Heart right ventricle (tissue), 16 donors: ENCODE measurements at regions not wholly inside any gene's neighbourhood (a gene's known extent, or its start where the extent isn't known, plus 50 kb on each side); places are given as distances from the start of the nearest gene placed in this dataset.

ENCODE experiments used
- ATAC-seq, 8 donors: fragments of 200-7000 bp; cut with Tn5 transposase; one replicate each; pipeline ENCODE4 v1.9.1; 2020; ENCODE audit warnings: mild to moderate bottlenecking in 8 of 8, moderate library complexity in 8 of 8, moderate number of reproducible peaks in 1 of 8
- DNase-seq, 2 donors: peaks; one replicate each; pipeline ENCODE4 v3.0.0-alpha.2; 2020
- H3K27ac ChIP-seq, 10 donors: fragments of 200-600 bp; sonication (generic) in 2 of 10; one replicate each; pipeline versions ENCODE4 v1.5.0 to v1.8.0; 2020 to 2022; ENCODE audit warnings: mild to moderate bottlenecking in 3 of 10
- H3K27me3 ChIP-seq, 7 donors: fragments of 200-600 bp; one replicate each; pipeline ENCODE4 v1.8.0; 2021 to 2022; ENCODE audit warnings: mild to moderate bottlenecking in 2 of 7
- H3K36me3 ChIP-seq, 9 donors: fragments of 200-600 bp; sonication (generic) in 1 of 9; one replicate each; pipeline versions ENCODE4 v1.5.0 to v1.8.0; 2020 to 2022; ENCODE audit warnings: mild to moderate bottlenecking in 2 of 9
- H3K4me1 ChIP-seq, 9 donors: fragments of 200-600 bp; sonication (generic) in 1 of 9; one replicate each; pipeline versions ENCODE4 v1.5.0 to v1.8.0; 2020 to 2022; ENCODE audit warnings: mild to moderate bottlenecking in 4 of 9
- H3K4me3 ChIP-seq, 10 donors: fragments of 200-600 bp; sonication (generic) in 2 of 10; one replicate each; pipeline versions ENCODE4 v1.5.0 to v1.8.0; 2020 to 2022; ENCODE audit warnings: mild to moderate bottlenecking in 7 of 10, moderate library complexity in 2 of 10
- H3K9me3 ChIP-seq, 11 donors: fragments of 200-600 bp in 10 of 11; sonication (generic) in 2 of 11; one replicate each; pipeline versions ENCODE4 v1.5.0 to v1.8.0; 2013 to 2022; ENCODE audit warnings: mild to moderate bottlenecking in 2 of 11, control low read depth in 1 of 11, moderate library complexity in 1 of 11
- CTCF ChIP-seq, 9 donors: fragments of 200-600 bp; sonication (generic) in 2 of 9; IDR thresholded peaks; one replicate each; pipeline versions ENCODE4 v1.5.0 to v1.8.0; 2021 to 2022; ENCODE audit warnings: antibody characterized with exemption in 9 of 9, mild to moderate bottlenecking in 5 of 9, moderate library complexity in 1 of 9
- WGBS, 2 donors: extraction: QIAGEN DNeasy Blood & Tissue Kit; methylation state at CpG; one replicate each; pipeline ENCODE4 v1.1.7; 2013; ENCODE audit warnings: inconsistent platforms in 1 of 2; 5-methylcytosine and 5-hydroxymethylcytosine counted together
- intact Hi-C, 10 donors: fragments of 100-400 bp; cut with DNase I; formaldehyde crosslinking; loops; one replicate each; pipeline versions ENCODE4 v1.11.1 to v1.14.2; 2022
- donor health status: Arrhythmogenic right ventricular cardiomyopathy.
- donor health status: ischemic (EF 13 %, LVEDD 7.1; RV severe dilation, severe dysfunction).
- donor health status: healthy with polysubstance abuse.
- donor health status: DM: no; HTN: yes; CAD: no.
- donor health status: DM: no; HTN: no; CAD: no.
- donor health status: ischemic (EF 25% LVEDD 6.9; RV normal size, moderate dysfunction).
- donor health status: ischemic (EF 25% LVEDD 5.7; RV mildly dilated, moderate dysfunction).
- donor health status: healthy.
- donor health status: DM: yes; HTN: yes; CAD: no.
- donor health status: Ischemic cardiomyopathy.
- donor health status: ischemic (EF 35%, LVEDD 5.7; RV mildly dilated, moderate dysfunction).
- donor health status: nonischemic (EF 11% LVEDD 7.7; RV severe dilation, severe dysfunction).
- donor health status: DM: yes; HTN: yes; CAD: no.
- donor health status: PGD.
- donor health status: ischemic (EF 29% LVEDD 5.4; RV normal size, mild dysfunction).
- donor health status: nonischemic (EF 23%, LVEDD 6.1; RV moderate dilation, normal function).

DNA sequence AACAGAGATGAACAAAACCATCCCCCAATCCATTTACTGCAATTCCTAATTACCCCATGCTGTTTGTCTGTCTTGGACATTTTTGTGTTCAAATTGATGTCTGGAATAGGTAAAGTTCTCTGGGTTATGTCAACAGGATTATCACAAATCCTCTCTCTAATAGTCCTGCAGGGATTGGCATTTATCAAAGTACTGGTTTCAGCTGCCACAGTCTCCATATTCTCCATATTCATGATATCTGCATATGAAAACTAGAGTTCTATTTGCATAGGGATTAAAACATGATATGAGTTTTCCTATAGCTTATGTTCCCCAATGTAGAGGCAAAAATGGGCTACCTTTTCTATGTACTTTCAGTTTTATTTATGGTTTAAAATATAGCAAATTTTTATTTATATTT lies 355.8 kb downstream of the ADRA2A start:
- no peak for DNase-seq
- H3K9me3 ChIP-seq, result no peaks in the 10 kb centered on the region
- no peak overlapping the region for H3K4me3 ChIP-seq
- intact Hi-C loops, result no loop called here
- ATAC-seq, result no peak
- H3K4me1 ChIP-seq, result no peaks in the 10 kb centered on the region
- no peak overlapping the region for H3K27ac ChIP-seq
- no peak for TF ChIP-seq CTCF (IDR thresholded peaks at IDR 0.05)
- no peaks in the 10 kb centered on the region for H3K36me3 ChIP-seq
- H3K27me3 ChIP-seq, result peaks cover 0 to under 1% (median 0%) of the 10 kb centered on the region in 7 donors

DNA sequence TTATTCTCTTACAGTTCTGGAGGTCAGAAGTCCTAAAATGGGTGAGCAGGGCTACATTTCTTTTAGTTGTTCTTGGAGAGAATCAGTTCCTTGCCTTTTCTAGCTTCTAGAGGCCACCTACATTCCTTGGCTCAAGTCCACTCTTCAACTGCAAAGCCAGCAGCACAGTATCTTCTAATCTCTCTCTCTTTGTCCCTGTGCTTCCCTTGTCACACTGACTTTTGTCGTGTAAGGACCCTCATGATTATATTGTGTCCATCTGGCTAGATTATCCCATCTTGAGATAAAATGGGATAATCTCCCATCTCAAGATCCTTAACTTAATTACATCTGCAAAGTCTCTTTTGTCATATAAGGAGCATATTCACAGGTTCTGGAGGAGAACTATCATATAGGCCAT lies 359.0 kb downstream of the ADRA2A start:
- Histone ChIP-seq H3K9me3 (no peaks in the 10 kb centered on the region), H3K27ac (no peak overlapping the region)
- ATAC-seq, result no peak

GRCh38 chr10:111439034-111439842 lies 362.4 kb downstream of the ADRA2A start:
- intact Hi-C loops, result no loop called here
- Histone ChIP-seq H3K4me1 (no peaks in the 10 kb centered on the region), H3K4me3 (no peak overlapping the region), H3K9me3 (no peaks in the 10 kb centered on the region), H3K36me3 (no peaks in the 10 kb centered on the region), H3K27me3 (peaks cover 0 to 18% (median 5%) of the 10 kb centered on the region in 7 donors), H3K27ac (no peak overlapping the region)
- no peak for ATAC-seq
- no peak for DNase-seq
- TF ChIP-seq CTCF (IDR thresholded peaks at IDR 0.05), result no peak
- 74 to 79% methylated on average over 3 of the region's 3 CpGs for WGBS, 2 donors

More for the DNA sequence above, 359.0 kb downstream of the ADRA2A start:
- no peak for DNase-seq
- Histone ChIP-seq H3K4me3 (no peak overlapping the region), H3K27me3 (peaks cover 0 to 10% (median 3%) of the 10 kb centered on the region in 7 donors), H3K4me1 (no peaks in the 10 kb centered on the region), H3K36me3 (no peaks in the 10 kb centered on the region)
- intact Hi-C loops, result no loop called here
- TF ChIP-seq CTCF (IDR thresholded peaks at IDR 0.05), result no peak
- 45 to 71% methylated on average over 1 of the region's 1 CpG for WGBS, 2 donors

GRCh38 chr10:111440501-111440900 lies 363.7 kb downstream of the ADRA2A start:
- Histone ChIP-seq H3K27ac (no peak overlapping the region), H3K36me3 (no peaks in the 10 kb centered on the region), H3K9me3 (no peaks in the 10 kb centered on the region), H3K4me3 (no peak overlapping the region), H3K4me1 (no peaks in the 10 kb centered on the region), H3K27me3 (peaks cover 0 to 18% (median 5%) of the 10 kb centered on the region in 7 donors)
- 73 to 77% methylated on average over 5 of the region's 5 CpGs for WGBS, 2 donors
- no peak for TF ChIP-seq CTCF (IDR thresholded peaks at IDR 0.05)
- no peak for DNase-seq
- ATAC-seq, result no peak
- intact Hi-C loops, result no loop called here
